HEK293 (cell line): ENCODE measurements at regions not wholly inside any gene's neighbourhood (a gene's known extent, or its start where the extent isn't known, plus 50 kb on each side); places are given as distances from the start of the nearest gene placed in this dataset.
A peak's percentile ranks its signal among the peaks of the same experiment; 100 is the strongest.

ENCODE experiments used
- CTCF ChIA-PET: fragments of 350-600 bp; formaldehyde crosslinking; extraction: SDS; loops from one replicate; lab custom pipeline; 2021; ENCODE audit warnings: antibody characterized with exemption; lab: Yijun Ruan, JAX
- POLR2A ChIA-PET: fragments of 300-600 bp; formaldehyde crosslinking; extraction: SDS; loops from one replicate; lab custom pipeline; 2020; ENCODE audit warnings: antibody characterized with exemption, inconsistent platforms; lab: Yijun Ruan, JAX
- H3K27ac ChIP-seq: fragments of 200-500 bp; sonication (Bioruptor generic); 2 replicates; pipeline ENCODE4 v1.5.1; 2014; ENCODE audit warnings: low read depth, low read length, control low read depth, inconsistent platforms; ENCODE audit errors: extremely low read depth
- H3K36me3 ChIP-seq, 2 experiments: fragments of 200-500 bp in 1 of 2; sonication (Bioruptor generic) in 1 of 2; 1 replicate in 1 of 2; 2 replicates in 1 of 2; pipeline ENCODE4 v1.5.1; 2014 to 2017; ENCODE audit warnings: inconsistent platforms in 2 of 2, low read length in 2 of 2; ENCODE audit not compliant: control insufficient read depth in 2 of 2, insufficient read depth in 1 of 2
- H3K4me1 ChIP-seq: fragments of 200-500 bp; sonication (Bioruptor generic); 2 replicates; pipeline ENCODE4 v1.5.1; 2014; ENCODE audit warnings: mild to moderate bottlenecking, low read length, inconsistent platforms; ENCODE audit not compliant: control insufficient read depth, insufficient read depth
- H3K4me3 ChIP-seq: 2 replicates; pipeline ENCODE4 v1.5.1; 2011; ENCODE audit warnings: low read depth, mild to moderate bottlenecking, control low read depth, low read length, moderate library complexity
- H3K9me3 ChIP-seq: fragments of 200-500 bp; sonication (Bioruptor generic); 2 replicates; pipeline ENCODE4 v1.5.1; 2014; ENCODE audit warnings: low read depth, low read length, inconsistent platforms; ENCODE audit not compliant: control insufficient read depth, insufficient read depth
- BCL11A ChIP-seq: fragments of 450-650 bp; formaldehyde crosslinking; IDR thresholded peaks from 2 replicates; pipeline ENCODE4 v1.5.1; 2016; ENCODE audit warnings: low read depth, missing biosample characterization, missing genetic modification characterization
- FEZF1 ChIP-seq: fragments of 450-650 bp; formaldehyde crosslinking; IDR thresholded peaks from 2 replicates; pipeline ENCODE4 v1.5.1; 2016; ENCODE audit warnings: missing biosample characterization, missing genetic modification characterization
- HOXD13 ChIP-seq: sonication (generic); formaldehyde crosslinking; IDR thresholded peaks from 2 replicates; pipeline ENCODE4 v1.8.0; 2022; ENCODE audit warnings: missing genetic modification reagents, borderline replicate concordance
- IKZF3 ChIP-seq: fragments of 450-650 bp; IDR thresholded peaks from 2 replicates; pipeline ENCODE4 v1.5.0; 2018; ENCODE audit warnings: missing biosample characterization, mild to moderate bottlenecking, missing genetic modification characterization, moderate library complexity
- OSR2 ChIP-seq: fragments of 450-650 bp; formaldehyde crosslinking; IDR thresholded peaks from 2 replicates; pipeline ENCODE4 v1.5.1; 2016; ENCODE audit warnings: missing biosample characterization, missing genetic modification characterization
- SETDB1 ChIP-seq: IDR thresholded peaks from one replicate; pipeline ENCODE4 v1.6.1; 2017; ENCODE audit warnings: mild to moderate bottlenecking, low read length, moderate library complexity, mixed read lengths; ENCODE audit not compliant: insufficient read length
- TRIM28 ChIP-seq: IDR thresholded peaks from 2 replicates; pipeline ENCODE4 v1.6.1; 2011; ENCODE audit warnings: low read length, control low read depth, borderline replicate concordance
- YY2 ChIP-seq: fragments of 450-650 bp; formaldehyde crosslinking; IDR thresholded peaks from 2 replicates; pipeline ENCODE4 v1.5.1; 2016; ENCODE audit warnings: missing biosample characterization, missing genetic modification characterization
- ZBTB1 ChIP-seq: fragments of 450-650 bp; formaldehyde crosslinking; IDR thresholded peaks from 2 replicates; pipeline ENCODE4 v1.5.1; 2016; ENCODE audit warnings: missing biosample characterization, missing genetic modification characterization
- ZBTB17 ChIP-seq: fragments of 450-650 bp; formaldehyde crosslinking; IDR thresholded peaks from 2 replicates; pipeline ENCODE4 v1.5.1; 2016; ENCODE audit warnings: missing biosample characterization, missing genetic modification characterization
- ZBTB20 ChIP-seq: fragments of 450-650 bp; formaldehyde crosslinking; IDR thresholded peaks from 2 replicates; pipeline ENCODE4 v1.5.1; 2016; ENCODE audit warnings: missing biosample characterization, missing genetic modification characterization
- ZFHX2 ChIP-seq: fragments of 450-650 bp; formaldehyde crosslinking; conservative IDR thresholded peaks from 2 replicates; pipeline ENCODE4 v1.5.1; 2016; ENCODE audit warnings: missing biosample characterization, missing genetic modification characterization
- ZIC2 ChIP-seq: fragments of 450-650 bp; formaldehyde crosslinking; IDR thresholded peaks from 2 replicates; pipeline ENCODE4 v1.5.1; 2016; ENCODE audit warnings: missing biosample characterization, missing genetic modification characterization
- ZNF341 ChIP-seq: fragments of 450-650 bp; formaldehyde crosslinking; IDR thresholded peaks from 2 replicates; pipeline ENCODE4; 2016; ENCODE audit warnings: low read depth, missing biosample characterization, missing genetic modification characterization
- ZNF37A ChIP-seq: fragments of 450-650 bp; IDR thresholded peaks from 2 replicates; pipeline ENCODE4 v1.5.1; 2018; ENCODE audit warnings: missing biosample characterization, missing genetic modification characterization
- ZNF514 ChIP-seq: fragments of 450-650 bp; formaldehyde crosslinking; IDR thresholded peaks from 2 replicates; pipeline ENCODE4 v1.5.1; 2016; ENCODE audit warnings: missing biosample characterization, missing genetic modification characterization
- ZSCAN30 ChIP-seq: fragments of 450-650 bp; IDR thresholded peaks from 2 replicates; pipeline ENCODE4 v1.5.1; 2018; ENCODE audit warnings: missing biosample characterization, mild to moderate bottlenecking, missing genetic modification characterization, moderate library complexity
- ZXDB ChIP-seq: fragments of 450-650 bp; formaldehyde crosslinking; IDR thresholded peaks from 2 replicates; pipeline ENCODE4 v1.5.1; 2016; ENCODE audit warnings: missing biosample characterization, missing genetic modification characterization
- TF ChIP-seq, protein P1 (sequence below): fragments of 450-650 bp; formaldehyde crosslinking; IDR thresholded peaks from 2 replicates; pipeline ENCODE4 v1.5.1; 2017; ENCODE audit warnings: missing biosample characterization, missing genetic modification characterization
- TF ChIP-seq, protein P2 (sequence below): fragments of 450-650 bp; formaldehyde crosslinking; IDR thresholded peaks from 2 replicates; pipeline ENCODE4 v1.5.1; 2016; ENCODE audit warnings: missing biosample characterization, missing genetic modification characterization, borderline replicate concordance
- TF ChIP-seq, protein P3 (sequence below): fragments of 450-650 bp; formaldehyde crosslinking; IDR thresholded peaks from 2 replicates; pipeline ENCODE4 v1.5.1; 2017; ENCODE audit warnings: missing biosample characterization, mild to moderate bottlenecking, missing genetic modification characterization, moderate library complexity
- TF ChIP-seq, protein P4 (sequence below): fragments of 450-650 bp; formaldehyde crosslinking; IDR thresholded peaks from 2 replicates; pipeline ENCODE4 v1.5.1; 2016; ENCODE audit warnings: missing biosample characterization, missing genetic modification characterization
- TF ChIP-seq, protein P5 (sequence below): fragments of 450-650 bp; formaldehyde crosslinking; IDR thresholded peaks from 2 replicates; pipeline ENCODE4 v1.5.1; 2017; ENCODE audit warnings: missing biosample characterization, missing genetic modification characterization

DNA sequence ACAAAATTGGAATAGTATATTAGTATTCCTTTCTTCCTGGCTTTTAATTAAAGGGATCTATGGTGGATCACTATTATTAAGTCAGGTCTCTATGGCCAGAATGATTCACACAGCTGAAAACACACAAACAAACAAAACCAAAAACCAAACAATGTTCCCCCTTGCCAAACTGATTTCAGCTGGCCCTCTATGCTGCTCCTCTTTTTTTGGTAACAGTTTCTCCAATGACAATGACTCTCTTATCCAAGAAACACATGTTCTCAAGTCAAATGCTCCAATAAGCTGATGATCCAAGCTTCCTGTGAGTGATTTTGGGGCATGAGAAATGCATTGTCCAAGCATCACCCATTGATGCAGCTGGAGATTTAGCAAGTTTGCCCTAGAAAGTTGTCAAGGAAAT, 193.4 kb upstream of the TUT7 start (continued):
- TF ChIP-seq, protein P1, sequence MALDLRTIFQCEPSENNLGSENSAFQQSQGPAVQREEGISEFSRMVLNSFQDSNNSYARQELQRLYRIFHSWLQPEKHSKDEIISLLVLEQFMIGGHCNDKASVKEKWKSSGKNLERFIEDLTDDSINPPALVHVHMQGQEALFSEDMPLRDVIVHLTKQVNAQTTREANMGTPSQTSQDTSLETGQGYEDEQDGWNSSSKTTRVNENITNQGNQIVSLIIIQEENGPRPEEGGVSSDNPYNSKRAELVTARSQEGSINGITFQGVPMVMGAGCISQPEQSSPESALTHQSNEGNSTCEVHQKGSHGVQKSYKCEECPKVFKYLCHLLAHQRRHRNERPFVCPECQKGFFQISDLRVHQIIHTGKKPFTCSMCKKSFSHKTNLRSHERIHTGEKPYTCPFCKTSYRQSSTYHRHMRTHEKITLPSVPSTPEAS (tag by site-specific recombination): no peak
- no peak for TF ChIP-seq ZSCAN30 (tag by site-specific recombination)
- TF ChIP-seq ZNF341: no peak
- TF ChIP-seq ZNF514 (tag by site-specific recombination): no peak
- no peak for TF ChIP-seq BCL11A

DNA sequence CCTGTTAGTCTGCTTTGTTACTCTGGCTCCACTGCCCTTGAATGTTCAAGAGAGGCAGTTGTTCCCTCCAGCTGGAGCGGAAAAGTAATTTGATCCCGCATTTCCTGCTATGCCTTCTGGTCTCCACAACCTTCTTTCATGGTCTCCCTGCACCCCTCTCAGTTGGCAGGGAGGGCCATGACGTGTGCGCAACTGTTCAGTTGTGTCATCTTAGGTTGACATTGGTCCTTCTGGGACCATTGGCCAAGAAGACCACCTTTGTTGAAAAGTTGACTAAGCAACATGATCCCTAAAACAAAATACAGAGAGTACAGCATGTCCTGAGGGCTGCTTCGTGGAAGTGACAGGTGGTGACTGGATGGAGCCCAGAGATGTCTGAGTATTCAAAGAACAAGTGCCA, 192.5 kb upstream of the TUT7 start:
- H3K36me3 ChIP-seq: no peaks in the 10 kb centered on the region
- H3K27ac ChIP-seq: no peak overlapping the region
- H3K4me1 ChIP-seq: 0 out of 2 replicates have a peak, but pooled peaks cover 2% of the 10 kb centered on the region
- H3K9me3 ChIP-seq: no peaks in the 10 kb centered on the region
- CTCF ChIA-PET: no interaction called here
- H3K4me3 ChIP-seq: no peak overlapping the region
- TF ChIP-seq SETDB1 (peak; percentile 34), TRIM28 (peak; percentile 88), ZBTB17 (tag by site-specific recombination) (0 out of 2 replicates have a peak, but pooled peaks have one; percentile 17), YY2 (no peak)
- TF ChIP-seq, protein P2, sequence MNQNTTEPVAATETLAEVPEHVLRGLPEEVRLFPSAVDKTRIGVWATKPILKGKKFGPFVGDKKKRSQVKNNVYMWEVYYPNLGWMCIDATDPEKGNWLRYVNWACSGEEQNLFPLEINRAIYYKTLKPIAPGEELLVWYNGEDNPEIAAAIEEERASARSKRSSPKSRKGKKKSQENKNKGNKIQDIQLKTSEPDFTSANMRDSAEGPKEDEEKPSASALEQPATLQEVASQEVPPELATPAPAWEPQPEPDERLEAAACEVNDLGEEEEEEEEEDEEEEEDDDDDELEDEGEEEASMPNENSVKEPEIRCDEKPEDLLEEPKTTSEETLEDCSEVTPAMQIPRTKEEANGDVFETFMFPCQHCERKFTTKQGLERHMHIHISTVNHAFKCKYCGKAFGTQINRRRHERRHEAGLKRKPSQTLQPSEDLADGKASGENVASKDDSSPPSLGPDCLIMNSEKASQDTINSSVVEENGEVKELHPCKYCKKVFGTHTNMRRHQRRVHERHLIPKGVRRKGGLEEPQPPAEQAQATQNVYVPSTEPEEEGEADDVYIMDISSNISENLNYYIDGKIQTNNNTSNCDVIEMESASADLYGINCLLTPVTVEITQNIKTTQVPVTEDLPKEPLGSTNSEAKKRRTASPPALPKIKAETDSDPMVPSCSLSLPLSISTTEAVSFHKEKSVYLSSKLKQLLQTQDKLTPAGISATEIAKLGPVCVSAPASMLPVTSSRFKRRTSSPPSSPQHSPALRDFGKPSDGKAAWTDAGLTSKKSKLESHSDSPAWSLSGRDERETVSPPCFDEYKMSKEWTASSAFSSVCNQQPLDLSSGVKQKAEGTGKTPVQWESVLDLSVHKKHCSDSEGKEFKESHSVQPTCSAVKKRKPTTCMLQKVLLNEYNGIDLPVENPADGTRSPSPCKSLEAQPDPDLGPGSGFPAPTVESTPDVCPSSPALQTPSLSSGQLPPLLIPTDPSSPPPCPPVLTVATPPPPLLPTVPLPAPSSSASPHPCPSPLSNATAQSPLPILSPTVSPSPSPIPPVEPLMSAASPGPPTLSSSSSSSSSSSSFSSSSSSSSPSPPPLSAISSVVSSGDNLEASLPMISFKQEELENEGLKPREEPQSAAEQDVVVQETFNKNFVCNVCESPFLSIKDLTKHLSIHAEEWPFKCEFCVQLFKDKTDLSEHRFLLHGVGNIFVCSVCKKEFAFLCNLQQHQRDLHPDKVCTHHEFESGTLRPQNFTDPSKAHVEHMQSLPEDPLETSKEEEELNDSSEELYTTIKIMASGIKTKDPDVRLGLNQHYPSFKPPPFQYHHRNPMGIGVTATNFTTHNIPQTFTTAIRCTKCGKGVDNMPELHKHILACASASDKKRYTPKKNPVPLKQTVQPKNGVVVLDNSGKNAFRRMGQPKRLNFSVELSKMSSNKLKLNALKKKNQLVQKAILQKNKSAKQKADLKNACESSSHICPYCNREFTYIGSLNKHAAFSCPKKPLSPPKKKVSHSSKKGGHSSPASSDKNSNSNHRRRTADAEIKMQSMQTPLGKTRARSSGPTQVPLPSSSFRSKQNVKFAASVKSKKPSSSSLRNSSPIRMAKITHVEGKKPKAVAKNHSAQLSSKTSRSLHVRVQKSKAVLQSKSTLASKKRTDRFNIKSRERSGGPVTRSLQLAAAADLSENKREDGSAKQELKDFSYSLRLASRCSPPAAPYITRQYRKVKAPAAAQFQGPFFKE (tag by site-specific recombination): no peak
- POLR2A ChIA-PET: no interaction called here

DNA sequence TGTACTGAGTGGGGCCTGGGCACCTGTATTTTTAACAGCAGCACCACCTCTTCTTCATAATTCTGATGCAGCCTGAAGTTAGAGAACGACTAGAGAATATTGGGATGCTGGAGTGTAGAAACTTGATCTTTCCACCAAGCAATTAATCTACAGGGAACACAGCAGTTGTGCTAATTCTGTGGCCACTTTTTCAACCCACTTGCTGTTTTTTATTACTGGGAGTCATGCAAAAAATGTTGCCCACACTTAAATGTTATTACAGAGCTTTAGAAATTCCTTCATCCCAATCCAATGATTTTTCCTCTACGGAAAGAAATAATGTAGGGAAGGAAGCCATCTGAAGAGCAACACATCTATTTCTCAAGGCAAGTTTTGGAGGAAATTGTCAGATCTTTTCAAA, 190.9 kb upstream of the TUT7 start:
- 0 out of 2 replicates have a peak, but pooled peaks cover 2% of the 10 kb centered on the region for H3K4me1 ChIP-seq
- no peak overlapping the region for H3K4me3 ChIP-seq
- H3K36me3 ChIP-seq: no peaks in the 10 kb centered on the region
- no peak overlapping the region for H3K27ac ChIP-seq
- ChIA-PET POLR2A (no interaction called here), CTCF (no interaction called here)
- no peaks in the 10 kb centered on the region for H3K9me3 ChIP-seq
- no peak for TF ChIP-seq OSR2 (tag by site-specific recombination)
- TF ChIP-seq ZIC2: peak; percentile 86
- TF ChIP-seq ZBTB1: no peak
- TF ChIP-seq ZBTB20 (tag by site-specific recombination): peak; percentile 81
- no peak for TF ChIP-seq ZNF37A (tag by site-specific recombination)
- TF ChIP-seq ZSCAN30 (tag by site-specific recombination): 0 out of 2 replicates have a peak, but pooled peaks have one; percentile 25
- 0 out of 2 replicates have a peak, but pooled peaks have one; percentile 42 for TF ChIP-seq ZFHX2
- TF ChIP-seq ZXDB (tag by site-specific recombination): no peak
- TF ChIP-seq IKZF3 (tag by site-specific recombination): peak; percentile 66
- TF ChIP-seq, protein P3, sequence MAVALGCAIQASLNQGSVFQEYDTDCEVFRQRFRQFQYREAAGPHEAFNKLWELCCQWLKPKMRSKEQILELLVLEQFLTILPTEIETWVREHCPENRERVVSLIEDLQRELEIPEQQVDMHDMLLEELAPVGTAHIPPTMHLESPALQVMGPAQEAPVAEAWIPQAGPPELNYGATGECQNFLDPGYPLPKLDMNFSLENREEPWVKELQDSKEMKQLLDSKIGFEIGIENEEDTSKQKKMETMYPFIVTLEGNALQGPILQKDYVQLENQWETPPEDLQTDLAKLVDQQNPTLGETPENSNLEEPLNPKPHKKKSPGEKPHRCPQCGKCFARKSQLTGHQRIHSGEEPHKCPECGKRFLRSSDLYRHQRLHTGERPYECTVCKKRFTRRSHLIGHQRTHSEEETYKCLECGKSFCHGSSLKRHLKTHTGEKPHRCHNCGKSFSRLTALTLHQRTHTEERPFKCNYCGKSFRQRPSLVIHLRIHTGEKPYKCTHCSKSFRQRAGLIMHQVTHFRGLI: no peak
- no peak for TF ChIP-seq HOXD13 (CRISPR knock-in tag)
- TF ChIP-seq, protein P4, sequence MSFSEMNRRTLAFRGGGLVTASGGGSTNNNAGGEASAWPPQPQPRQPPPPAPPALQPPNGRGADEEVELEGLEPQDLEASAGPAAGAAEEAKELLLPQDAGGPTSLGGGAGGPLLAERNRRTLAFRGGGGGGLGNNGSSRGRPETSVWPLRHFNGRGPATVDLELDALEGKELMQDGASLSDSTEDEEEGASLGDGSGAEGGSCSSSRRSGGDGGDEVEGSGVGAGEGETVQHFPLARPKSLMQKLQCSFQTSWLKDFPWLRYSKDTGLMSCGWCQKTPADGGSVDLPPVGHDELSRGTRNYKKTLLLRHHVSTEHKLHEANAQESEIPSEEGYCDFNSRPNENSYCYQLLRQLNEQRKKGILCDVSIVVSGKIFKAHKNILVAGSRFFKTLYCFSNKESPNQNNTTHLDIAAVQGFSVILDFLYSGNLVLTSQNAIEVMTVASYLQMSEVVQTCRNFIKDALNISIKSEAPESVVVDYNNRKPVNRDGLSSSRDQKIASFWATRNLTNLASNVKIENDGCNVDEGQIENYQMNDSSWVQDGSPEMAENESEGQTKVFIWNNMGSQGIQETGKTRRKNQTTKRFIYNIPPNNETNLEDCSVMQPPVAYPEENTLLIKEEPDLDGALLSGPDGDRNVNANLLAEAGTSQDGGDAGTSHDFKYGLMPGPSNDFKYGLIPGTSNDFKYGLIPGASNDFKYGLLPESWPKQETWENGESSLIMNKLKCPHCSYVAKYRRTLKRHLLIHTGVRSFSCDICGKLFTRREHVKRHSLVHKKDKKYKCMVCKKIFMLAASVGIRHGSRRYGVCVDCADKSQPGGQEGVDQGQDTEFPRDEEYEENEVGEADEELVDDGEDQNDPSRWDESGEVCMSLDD: no peak
- peak; percentile 81 for TF ChIP-seq FEZF1 (tag by site-specific recombination)
- TF ChIP-seq, protein P5, sequence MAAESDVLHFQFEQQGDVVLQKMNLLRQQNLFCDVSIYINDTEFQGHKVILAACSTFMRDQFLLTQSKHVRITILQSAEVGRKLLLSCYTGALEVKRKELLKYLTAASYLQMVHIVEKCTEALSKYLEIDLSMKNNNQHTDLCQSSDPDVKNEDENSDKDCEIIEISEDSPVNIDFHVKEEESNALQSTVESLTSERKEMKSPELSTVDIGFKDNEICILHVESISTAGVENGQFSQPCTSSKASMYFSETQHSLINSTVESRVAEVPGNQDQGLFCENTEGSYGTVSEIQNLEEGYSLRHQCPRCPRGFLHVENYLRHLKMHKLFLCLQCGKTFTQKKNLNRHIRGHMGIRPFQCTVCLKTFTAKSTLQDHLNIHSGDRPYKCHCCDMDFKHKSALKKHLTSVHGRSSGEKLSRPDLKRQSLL: peak; percentile 17; the same call in 1 of the 2 replicates
